HG02870 (cell line): ENCODE measurements at regions not wholly inside any gene's neighbourhood (a gene's known extent, or its start where the extent isn't known, plus 50 kb on each side); places are given as distances from the start of the nearest gene placed in this dataset.
"Not testable (repeated sequence)": the region's sequence is repeated elsewhere in the genome, so short reads cannot be mapped to it uniquely, and the experiment has no call there.

Experiments
- ATAC-seq: cut with Tn5 transposase; IDR thresholded peaks from one replicate; pipeline ENCODE4 v1.9.1; 2021; ENCODE audit warnings: mild to moderate bottlenecking, moderate library complexity; ENCODE audit not compliant: unreplicated experiment

GRCh38 chr20:12916699-12917098 is 92.1 kb upstream of the SPTLC3 start:
- ATAC-seq = no peak

- no peak for ATAC-seq
Measured at GRCh38 chr20:12924126-12924525, 84.6 kb upstream of the SPTLC3 start.

GRCh38 chr20:12925210-12925755 is 83.5 kb upstream of the SPTLC3 start:
- ATAC-seq = peak; percentile 96

- ATAC-seq = no peak
Measured at GRCh38 chr20:12925863-12926793, 82.6 kb upstream of the SPTLC3 start.

GRCh38 chr20:12927489-12927888 is 81.3 kb upstream of the SPTLC3 start:
- no peak for ATAC-seq

GRCh38 chr20:12928358-12928754 is 80.4 kb upstream of the SPTLC3 start:
- no peak for ATAC-seq

- ATAC-seq = no peak
Measured at GRCh38 chr20:12928755-12929401, 79.9 kb upstream of the SPTLC3 start.

GRCh38 chr20:12936020-12936419 is 72.8 kb upstream of the SPTLC3 start:
- ATAC-seq = no peak

- no peak for ATAC-seq
Measured at GRCh38 chr20:12936524-12936923, 72.2 kb upstream of the SPTLC3 start.

GRCh38 chr20:12941025-12941424 is 67.7 kb upstream of the SPTLC3 start:
- no peak for ATAC-seq

GRCh38 chr20:12942123-12942522 is 66.6 kb upstream of the SPTLC3 start:
- no peak for ATAC-seq

GRCh38 chr20:12946789-12947188 is 62.0 kb upstream of the SPTLC3 start:
- ATAC-seq = no peak

- no peak for ATAC-seq
Measured at GRCh38 chr20:12947691-12948090, 61.1 kb upstream of the SPTLC3 start.

- ATAC-seq = no peak
Measured at GRCh38 chr20:12949429-12949980, 59.3 kb upstream of the SPTLC3 start.

- ATAC-seq = not testable (repeated sequence)
Measured at GRCh38 chr20:12954254-12954653, 54.5 kb upstream of the SPTLC3 start.

- no peak for ATAC-seq
Measured at GRCh38 chr20:12955611-12956010, 53.2 kb upstream of the SPTLC3 start.

- peak; percentile 62 for ATAC-seq
Measured at GRCh38 chr20:12956303-12956702, 52.5 kb upstream of the SPTLC3 start.

- ATAC-seq = no peak
Measured at GRCh38 chr20:12957968-12958367, 50.8 kb upstream of the SPTLC3 start.
